NCI-H2227 (cell line): ENCODE measurements at regions not wholly inside any gene's neighbourhood (a gene's known extent, or its start where the extent isn't known, plus 50 kb on each side); places are given as distances from the start of the nearest gene placed in this dataset.
"Not testable (repeated sequence)": the region's sequence is repeated elsewhere in the genome, so short reads cannot be mapped to it uniquely, and the experiment has no call there.

ENCODE experiments used
- DNase-seq: peaks from one replicate; lab custom pipeline; 2025; ENCODE audit not compliant: unreplicated experiment; lab: John Stamatoyannopoulos, UW

- DNase-seq = no peak
Measured at GRCh38 chr13:90645582-90645981, 701.9 kb upstream of the MIR17HG start.

DNA sequence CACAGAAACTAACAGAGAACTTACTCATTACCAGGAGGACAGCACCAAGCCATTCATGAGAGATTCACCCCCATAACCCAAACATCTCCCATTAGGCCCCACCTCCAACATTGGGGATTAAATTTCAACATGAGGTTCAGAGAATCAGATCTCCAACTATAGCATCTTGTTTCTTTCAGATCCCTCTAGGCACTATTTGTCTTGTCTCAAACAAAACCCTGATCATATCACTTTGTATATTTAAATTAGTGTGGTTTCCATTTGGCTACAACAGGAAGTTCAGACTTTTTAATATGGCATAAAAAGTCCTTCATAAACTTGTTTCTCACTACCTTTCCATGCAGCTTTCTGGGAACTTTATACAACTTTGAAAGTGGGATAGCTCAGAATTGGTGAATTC is 699.0 kb upstream of the MIR17HG start:
- DNase-seq = no peak

DNA sequence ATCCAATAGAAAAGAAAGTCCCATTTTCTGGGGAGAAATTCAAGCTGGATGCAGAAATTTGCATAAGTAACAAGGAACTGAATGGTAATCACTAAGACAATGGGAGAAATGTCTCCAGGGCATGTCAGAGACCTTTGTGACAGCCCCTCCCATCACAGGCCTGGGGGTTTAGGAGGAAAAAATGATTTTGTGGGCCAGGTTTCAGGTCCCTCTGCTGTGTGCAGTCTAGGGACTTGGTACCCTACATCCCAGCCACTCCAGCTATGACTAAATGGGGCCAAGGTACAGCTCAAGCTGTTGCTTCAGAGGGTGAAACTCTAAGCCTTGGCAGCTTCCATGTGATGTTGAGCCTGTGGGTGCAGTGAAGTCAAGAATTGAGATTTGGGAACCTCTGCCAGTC is 695.5 kb upstream of the MIR17HG start:
- no peak for DNase-seq

DNA sequence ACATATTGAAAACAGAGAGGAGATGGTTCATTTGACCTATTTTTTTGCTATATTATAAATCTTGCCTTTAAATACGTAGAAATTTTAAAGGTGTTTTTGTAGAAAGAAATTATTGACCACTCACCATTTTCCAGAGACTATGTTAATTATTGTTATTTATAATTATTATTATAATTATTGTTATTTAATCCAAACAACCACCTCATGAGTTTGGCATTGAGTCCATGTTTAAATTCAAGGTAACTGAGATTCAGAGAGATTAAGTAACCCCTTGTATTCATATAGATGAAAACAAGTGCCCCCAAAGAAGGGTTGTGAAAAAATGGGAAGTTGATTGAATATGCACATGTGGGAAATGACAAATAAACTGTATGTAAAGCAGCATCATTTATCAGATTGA is 692.5 kb upstream of the MIR17HG start:
- DNase-seq = no peak

- DNase-seq = not testable (repeated sequence)
Measured at GRCh38 chr13:90664200-90664599, 683.3 kb upstream of the MIR17HG start.

DNA sequence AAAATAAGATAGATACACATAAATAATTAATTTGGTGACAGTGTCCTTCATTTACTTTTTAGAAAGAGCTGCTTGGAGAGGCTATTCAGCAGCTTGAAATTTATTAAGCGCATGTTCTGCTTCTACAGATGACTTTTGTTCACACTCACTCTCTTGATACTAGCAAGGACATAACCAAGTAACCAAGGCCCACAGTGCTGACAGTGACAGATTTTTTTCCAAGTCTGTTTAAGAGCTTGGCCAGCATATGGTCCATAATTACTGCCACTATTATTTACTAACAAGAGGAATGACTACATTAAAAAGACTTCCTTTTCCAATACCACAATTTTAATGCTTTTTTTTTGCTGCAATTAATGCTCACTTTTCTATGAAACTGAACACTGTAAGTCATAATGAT is 673.7 kb upstream of the MIR17HG start:
- peak; percentile 2 for DNase-seq

- no peak for DNase-seq
Measured at GRCh38 chr13:90675129-90675528, 672.4 kb upstream of the MIR17HG start.

GRCh38 chr13:90680826-90681225 is 666.7 kb upstream of the MIR17HG start:
- no peak for DNase-seq

DNA sequence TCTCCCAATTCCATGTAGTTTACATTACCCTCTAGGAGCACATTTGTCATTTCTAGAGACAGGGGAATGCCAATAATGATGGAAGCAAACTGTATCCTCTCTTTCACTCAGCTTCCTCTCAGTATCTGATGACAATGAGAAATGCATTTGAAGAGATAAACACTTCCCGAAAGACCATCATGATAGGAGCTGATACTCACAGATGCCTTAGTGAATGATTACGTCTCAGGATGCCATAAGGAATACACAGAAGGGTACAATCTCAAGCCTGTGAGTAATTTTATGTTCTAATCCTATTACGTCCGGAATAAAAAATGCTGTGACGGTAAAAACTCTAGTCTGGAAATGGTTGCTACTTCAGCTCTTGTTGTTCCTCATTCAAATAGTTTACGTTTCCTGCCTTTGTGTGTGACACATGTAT is 663.8 kb upstream of the MIR17HG start:
- DNase-seq = no peak

GRCh38 chr13:90686442-90686841 is 661.0 kb upstream of the MIR17HG start:
- DNase-seq = no peak

- DNase-seq = no peak
Measured at GRCh38 chr13:90689111-90689510, 658.4 kb upstream of the MIR17HG start.

DNA sequence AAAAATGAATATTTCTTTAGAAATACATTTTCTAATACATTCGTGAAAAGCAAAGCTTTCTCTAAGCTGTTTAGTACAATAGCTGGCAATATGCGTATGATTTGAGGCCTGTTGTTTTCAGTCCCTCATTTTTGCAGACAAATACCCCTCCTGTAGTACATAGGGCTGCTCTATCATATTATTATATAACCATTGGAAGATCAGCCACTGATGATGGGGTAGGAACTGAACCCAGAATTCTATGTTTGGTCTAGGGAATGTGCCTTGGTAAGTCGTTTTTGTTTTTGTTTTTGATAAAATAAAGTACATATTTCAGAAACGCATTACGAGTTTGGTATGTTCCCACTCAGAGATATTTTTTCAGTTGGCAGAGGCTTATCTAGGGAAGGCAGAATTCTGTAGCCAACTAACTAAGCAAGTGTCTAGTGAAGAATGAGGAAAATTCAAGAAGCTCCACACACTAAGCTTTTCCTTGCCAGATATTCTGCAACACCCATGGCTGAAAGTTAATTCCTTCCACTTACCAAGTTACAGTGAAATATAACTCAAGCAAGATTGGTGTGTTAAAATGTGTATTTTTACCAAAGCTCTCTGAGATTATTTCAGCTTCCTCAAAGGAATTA is 656.9 kb upstream of the MIR17HG start:
- no peak for DNase-seq

DNA sequence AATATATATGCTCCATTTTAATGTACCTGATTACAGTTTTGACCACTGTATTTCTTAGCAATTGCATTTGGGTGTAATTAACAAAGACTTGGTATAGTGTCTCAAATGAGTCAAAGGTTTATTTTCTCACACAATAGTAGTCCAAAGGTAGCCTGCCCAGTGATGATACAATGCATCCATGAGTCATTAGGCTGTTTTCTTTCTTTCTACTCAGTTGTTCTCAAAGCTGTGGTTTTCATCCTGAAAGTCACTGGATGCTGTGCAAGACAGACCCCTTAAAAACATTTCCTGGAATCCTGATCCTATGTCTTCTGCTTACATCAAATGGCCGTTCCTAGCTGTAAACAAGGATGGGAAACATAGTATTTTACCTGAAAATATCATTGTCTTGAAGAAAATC is 651.2 kb upstream of the MIR17HG start:
- DNase-seq = no peak

DNA sequence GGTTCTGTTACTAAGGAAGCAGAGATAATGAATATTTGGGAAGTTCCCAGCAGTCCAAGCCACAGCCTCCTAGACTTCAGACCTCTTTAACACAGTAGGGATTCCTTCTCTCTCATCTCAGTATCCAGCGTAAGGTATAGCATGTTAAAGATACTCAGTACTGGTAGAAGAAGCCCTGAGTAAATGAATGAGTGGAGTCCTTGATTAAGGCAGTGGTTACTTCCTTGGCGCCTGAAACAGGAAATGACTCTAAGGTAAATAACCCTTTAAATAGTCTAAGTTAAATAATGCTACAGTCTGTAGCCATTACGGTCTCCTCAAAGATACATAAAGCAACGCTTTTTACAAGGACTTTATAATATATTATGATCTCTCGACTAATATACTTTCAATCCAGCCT is 650.8 kb upstream of the MIR17HG start:
- no peak for DNase-seq

GRCh38 chr13:90700340-90700739 is 647.1 kb upstream of the MIR17HG start:
- no peak for DNase-seq

GRCh38 chr13:90701264-90701663 is 646.2 kb upstream of the MIR17HG start:
- no peak for DNase-seq

DNA sequence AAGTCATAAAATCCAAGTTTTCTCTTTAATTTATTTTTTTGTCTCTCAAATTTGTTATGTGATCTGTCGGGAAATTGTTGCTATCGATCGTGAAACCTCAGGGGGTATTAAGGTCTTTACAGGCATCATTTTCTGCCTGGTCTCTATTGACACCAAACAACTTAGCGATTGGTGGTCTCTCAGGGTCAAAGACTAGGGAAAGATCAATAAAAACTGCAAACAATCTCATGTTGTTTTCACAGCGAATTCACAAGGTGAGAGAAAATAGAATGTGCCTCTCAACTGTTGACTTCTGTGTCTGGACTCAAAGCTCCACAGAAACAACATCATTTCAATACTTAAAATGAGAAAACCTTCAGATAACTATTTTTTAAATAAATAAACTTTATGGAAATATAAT is 645.4 kb upstream of the MIR17HG start:
- DNase-seq = no peak

GRCh38 chr13:90706631-90707030 is 640.9 kb upstream of the MIR17HG start:
- DNase-seq = no peak

GRCh38 chr13:90708128-90708527 is 639.4 kb upstream of the MIR17HG start:
- no peak for DNase-seq

- peak; percentile 36 for DNase-seq
Measured at GRCh38 chr13:90709319-90709718, 638.2 kb upstream of the MIR17HG start.

DNA sequence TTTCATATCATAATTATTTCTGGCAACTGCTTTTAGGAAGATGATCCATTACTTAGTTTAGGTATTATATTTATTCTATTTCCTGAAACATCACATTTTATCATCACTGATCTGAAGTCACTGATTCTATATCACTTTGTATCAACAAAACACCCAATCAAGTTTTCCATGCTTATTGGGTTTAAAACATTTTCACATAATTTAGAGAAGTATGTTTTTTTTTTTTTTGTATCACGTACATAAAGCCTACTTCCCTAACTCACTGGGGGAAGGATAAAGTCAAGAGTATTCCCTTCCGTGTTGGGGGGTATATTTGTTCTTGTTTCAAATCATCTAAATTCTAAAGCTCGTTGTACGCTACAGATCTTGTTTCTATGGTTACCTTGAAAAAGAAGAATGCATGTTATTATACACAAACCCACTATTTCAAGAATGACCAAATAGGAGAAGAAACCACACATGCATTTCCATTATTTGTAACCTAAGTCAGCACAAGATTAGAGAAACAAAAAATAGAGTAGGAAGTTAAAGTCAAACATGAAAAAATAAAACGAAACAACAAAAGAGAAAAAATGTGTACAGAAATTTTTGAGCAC is 637.2 kb upstream of the MIR17HG start:
- no peak for DNase-seq

- no peak for DNase-seq
Measured at GRCh38 chr13:90713441-90714133, 633.9 kb upstream of the MIR17HG start.

- no peak for DNase-seq
Measured at GRCh38 chr13:90715485-90715884, 632.0 kb upstream of the MIR17HG start.
